HEK293 (cell line): ENCODE measurements at regions not wholly inside any gene's neighbourhood (a gene's known extent, or its start where the extent isn't known, plus 50 kb on each side); places are given as distances from the start of the nearest gene placed in this dataset.

Experiments used
- CTCF ChIP-seq: fragments of 450-650 bp; formaldehyde crosslinking; IDR thresholded peaks from 2 replicates; pipeline ENCODE4 v1.5.1; 2016; ENCODE audit warnings: missing biosample characterization, missing genetic modification characterization
- HOXA7 ChIP-seq: sonication (generic); formaldehyde crosslinking; IDR thresholded peaks from 2 replicates; pipeline ENCODE4 v1.8.1; 2022; ENCODE audit warnings: missing genetic modification reagents, borderline replicate concordance
- KLF17 ChIP-seq: fragments of 450-650 bp; formaldehyde crosslinking; IDR thresholded peaks from 2 replicates; pipeline ENCODE4 v1.5.1; 2016; ENCODE audit warnings: missing biosample characterization, missing genetic modification characterization
- MEIS1 ChIP-seq: sonication (generic); formaldehyde crosslinking; IDR thresholded peaks from 2 replicates; pipeline ENCODE4 v1.8.1; 2022; ENCODE audit warnings: missing genetic modification reagents, mild to moderate bottlenecking, borderline replicate concordance
- PBX3 ChIP-seq: sonication (generic); formaldehyde crosslinking; IDR thresholded peaks from 2 replicates; pipeline ENCODE4 v1.8.1; 2022; ENCODE audit warnings: mild to moderate bottlenecking, moderate library complexity, missing genetic modification reagents
- TCF7L2 ChIP-seq: IDR thresholded peaks from 2 replicates; pipeline ENCODE4 v1.6.1; 2011; ENCODE audit warnings: low read depth, mild to moderate bottlenecking, inconsistent platforms, low read length, moderate library complexity, borderline replicate concordance
- TRIM28 ChIP-seq: IDR thresholded peaks from 2 replicates; pipeline ENCODE4 v1.6.1; 2011; ENCODE audit warnings: low read length, control low read depth, borderline replicate concordance
- YY1 ChIP-seq: fragments of 450-650 bp; formaldehyde crosslinking; IDR thresholded peaks from 2 replicates; pipeline ENCODE4 v1.5.1; 2018; ENCODE audit warnings: missing biosample characterization, missing genetic modification characterization
- ZNF211 ChIP-seq: fragments of 450-650 bp; formaldehyde crosslinking; IDR thresholded peaks from 2 replicates; pipeline ENCODE4 v1.5.1; 2016; ENCODE audit warnings: low read depth, missing biosample characterization, missing genetic modification characterization
- ZNF362 ChIP-seq: fragments of 450-650 bp; formaldehyde crosslinking; IDR thresholded peaks from 2 replicates; pipeline ENCODE4 v1.5.1; 2016; ENCODE audit warnings: missing biosample characterization, missing genetic modification characterization
- ZNF423 ChIP-seq: fragments of 450-650 bp; formaldehyde crosslinking; IDR thresholded peaks from 2 replicates; pipeline ENCODE4 v1.5.1; 2016; ENCODE audit warnings: missing biosample characterization, missing genetic modification characterization
- ZNF529 ChIP-seq: fragments of 450-650 bp; formaldehyde crosslinking; IDR thresholded peaks from 2 replicates; pipeline ENCODE4 v1.5.1; 2017; ENCODE audit warnings: missing genetic modification characterization, missing biosample characterization; ENCODE audit not compliant: insufficient replicate concordance
- ZNF645 ChIP-seq: fragments of 450-650 bp; formaldehyde crosslinking; IDR thresholded peaks from 2 replicates; pipeline ENCODE4; 2016; ENCODE audit warnings: missing biosample characterization, missing genetic modification characterization
- TF ChIP-seq, protein P1 (sequence below): fragments of 450-650 bp; formaldehyde crosslinking; IDR thresholded peaks from 2 replicates; pipeline ENCODE4 v1.5.1; 2016; ENCODE audit warnings: missing biosample characterization, missing genetic modification characterization

- TF ChIP-seq ZNF423 (tag by site-specific recombination) (no peak), TRIM28 (no peak), YY1 (no peak), KLF17 (tag by site-specific recombination) (no peak), CTCF (no peak), TCF7L2 (no peak), HOXA7 (no peak), ZNF211 (tag by site-specific recombination) (no peak), ZNF529 (tag by site-specific recombination) (no peak), MEIS1 (no peak), ZNF362 (no peak), ZNF645 (tag by site-specific recombination) (no peak), PBX3 (no peak)
- TF ChIP-seq, protein P1, sequence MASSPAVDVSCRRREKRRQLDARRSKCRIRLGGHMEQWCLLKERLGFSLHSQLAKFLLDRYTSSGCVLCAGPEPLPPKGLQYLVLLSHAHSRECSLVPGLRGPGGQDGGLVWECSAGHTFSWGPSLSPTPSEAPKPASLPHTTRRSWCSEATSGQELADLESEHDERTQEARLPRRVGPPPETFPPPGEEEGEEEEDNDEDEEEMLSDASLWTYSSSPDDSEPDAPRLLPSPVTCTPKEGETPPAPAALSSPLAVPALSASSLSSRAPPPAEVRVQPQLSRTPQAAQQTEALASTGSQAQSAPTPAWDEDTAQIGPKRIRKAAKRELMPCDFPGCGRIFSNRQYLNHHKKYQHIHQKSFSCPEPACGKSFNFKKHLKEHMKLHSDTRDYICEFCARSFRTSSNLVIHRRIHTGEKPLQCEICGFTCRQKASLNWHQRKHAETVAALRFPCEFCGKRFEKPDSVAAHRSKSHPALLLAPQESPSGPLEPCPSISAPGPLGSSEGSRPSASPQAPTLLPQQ (tag by site-specific recombination): no peak
These were observed 70.0 kb upstream of the PPP1R26 start for GRCh38 chr9:135409286-135410200.
